ENCODE measurements at regions not wholly inside any gene's neighbourhood (a gene's known extent, or its start where the extent isn't known, plus 50 kb on each side); places are given as distances from the start of the nearest gene placed in this dataset.

DNA sequence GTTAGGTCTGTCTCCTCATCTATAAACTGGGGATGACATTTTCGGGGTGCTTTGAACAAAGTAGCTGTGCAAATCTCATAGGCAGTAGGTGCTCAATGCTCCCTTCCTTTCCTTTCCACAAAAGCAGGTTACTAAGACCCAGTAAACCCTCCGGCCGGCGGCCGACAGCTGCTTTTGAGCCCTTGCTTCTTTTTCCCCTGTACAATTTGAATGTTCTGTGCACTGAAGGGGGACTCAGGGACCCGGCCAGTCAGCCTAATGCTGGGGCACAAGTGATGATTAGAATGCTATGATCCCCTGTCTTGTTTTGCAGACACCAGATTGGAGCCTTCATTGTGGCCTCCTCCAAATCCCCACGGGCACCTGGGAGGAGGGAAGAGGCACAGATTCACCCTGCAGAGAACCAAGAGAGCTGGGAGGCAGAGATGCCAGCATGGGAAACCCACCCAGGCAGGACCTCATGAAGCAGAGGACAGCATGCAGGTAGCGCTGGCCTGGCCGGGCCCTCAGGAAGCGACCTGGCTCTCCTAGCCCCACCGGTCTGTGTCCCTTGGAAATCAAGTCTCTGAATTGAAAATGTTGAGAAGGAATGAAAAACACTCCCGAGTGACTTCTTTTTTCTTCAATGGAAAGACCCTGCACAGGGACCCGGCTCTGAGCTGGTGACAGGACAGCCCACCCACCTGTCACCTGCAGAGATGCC lies 128.6 kb upstream of the HDAC4 start:
- no peak for DNase-seq (ENCODE audit: low spot score)

DNA sequence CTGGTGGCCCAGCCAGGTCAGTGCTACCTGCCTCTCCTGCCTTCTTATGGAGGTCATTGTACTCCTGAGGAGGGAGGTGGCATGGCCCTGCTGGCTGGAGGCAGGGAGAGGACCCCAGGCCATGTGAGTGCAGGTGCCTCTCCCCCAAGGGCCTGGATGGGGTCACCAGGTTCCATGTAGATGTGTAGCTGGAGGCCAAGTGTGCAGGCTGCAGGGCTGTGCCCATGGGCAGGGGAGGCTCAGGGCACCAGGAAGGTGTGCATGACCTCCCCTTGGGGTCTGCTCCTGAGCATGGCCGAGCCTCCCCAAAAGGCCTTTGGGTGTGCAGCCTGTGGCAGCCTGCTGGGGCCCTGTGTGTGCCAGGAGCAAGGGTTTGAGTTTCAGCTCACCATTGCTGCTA lies 128.1 kb upstream of the HDAC4 start:
- no peak for DNase-seq (ENCODE audit: low spot score)

DNA sequence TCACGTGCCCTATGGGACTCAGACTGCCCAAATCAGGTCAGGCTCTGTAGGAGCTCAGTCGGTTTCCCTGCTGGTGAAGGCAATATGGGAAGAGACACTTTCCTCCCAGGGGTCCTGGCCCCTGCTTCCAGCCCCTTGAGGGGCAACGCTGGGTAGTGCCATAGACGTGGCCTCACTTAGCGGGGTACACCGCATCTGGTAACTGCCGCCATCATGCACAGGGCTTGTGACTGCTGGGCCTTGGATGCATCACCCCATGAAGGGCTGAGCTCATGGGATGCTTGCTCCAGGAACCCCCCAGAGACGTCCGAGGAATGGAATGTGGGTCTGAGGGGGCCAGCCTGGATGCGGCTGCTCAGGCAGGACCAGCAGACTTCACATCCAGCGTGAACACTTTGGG lies 127.3 kb upstream of the HDAC4 start:
- no peak for DNase-seq (ENCODE audit: low spot score)

DNA sequence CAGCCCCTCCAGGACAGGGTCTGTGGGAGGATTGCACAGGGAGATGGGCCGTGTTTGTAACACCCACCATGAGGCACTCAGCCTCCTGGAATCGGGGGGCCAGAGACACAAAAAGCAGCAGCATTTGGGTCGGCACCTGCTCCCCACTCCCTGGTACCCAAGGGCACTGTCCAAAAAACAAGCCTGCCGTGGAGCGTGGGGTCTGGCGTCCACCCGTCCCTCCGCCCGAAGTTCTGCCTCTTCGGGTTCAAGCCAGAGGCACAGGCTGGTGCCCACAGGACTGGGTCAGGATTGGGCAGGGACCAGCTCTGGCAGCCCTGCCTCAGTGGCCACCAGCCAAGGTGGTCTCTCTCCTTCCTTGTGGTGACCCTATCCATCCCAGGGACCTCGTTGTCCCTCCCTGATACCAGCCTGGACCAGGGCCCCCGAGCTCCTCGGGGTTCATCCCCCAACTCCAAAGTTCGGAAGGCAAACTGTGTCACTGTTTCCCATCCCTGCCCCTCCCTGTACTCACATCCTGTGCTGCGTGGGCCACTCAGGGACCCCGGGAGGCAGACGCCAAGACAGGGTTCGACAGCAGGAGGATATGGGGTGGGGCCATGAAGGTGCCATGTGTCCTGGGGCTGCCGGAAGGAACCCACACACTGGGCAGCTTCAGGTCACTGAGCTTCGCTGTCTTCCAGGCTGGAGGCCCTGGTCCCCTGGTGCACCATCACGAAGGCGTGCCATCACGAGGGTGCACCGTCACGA lies 126.0 kb upstream of the HDAC4 start:
- DNase-seq (ENCODE audit: low spot score), result no peak

DNA sequence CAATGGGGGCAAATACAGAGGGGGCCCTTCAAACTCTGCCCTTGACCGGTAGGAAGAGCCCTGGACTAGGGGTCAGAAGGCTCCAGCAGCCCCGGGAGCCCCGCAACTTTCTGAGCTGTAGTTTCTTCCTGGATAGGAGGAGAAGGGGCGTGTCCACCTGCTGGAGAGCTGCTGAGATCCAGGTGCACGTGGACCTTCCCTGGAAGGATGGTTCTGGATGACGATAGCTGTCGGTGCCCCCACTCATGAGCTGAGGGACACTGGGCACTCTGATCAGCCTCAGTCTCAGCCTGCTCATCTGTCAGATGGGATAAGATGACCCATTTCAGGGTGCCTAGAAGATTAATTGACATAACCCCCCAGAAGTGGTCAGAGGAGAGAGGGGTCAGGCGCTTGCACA lies 125.2 kb upstream of the HDAC4 start:
- no peak for DNase-seq (ENCODE audit: low spot score)

DNA sequence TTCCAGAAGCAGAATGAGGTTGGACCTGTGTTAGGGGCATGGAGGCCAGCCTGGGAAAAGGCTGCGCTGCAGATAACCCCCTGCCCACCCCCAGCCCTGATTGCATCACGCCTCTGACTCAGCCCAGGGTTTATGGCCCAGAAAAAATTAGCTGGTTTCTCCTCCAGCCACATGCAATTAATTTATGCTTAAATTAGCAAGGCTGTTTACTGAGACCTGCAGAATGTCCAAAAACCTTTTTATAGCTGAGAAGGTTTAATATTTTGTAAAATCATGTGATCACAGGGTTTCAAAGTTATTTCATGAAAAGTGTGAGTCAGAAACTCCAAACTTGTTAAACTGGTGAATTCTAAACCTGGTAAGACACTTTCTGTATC lies 123.1 kb upstream of the HDAC4 start:
- DNase-seq (ENCODE audit: low spot score), result no peak

DNA sequence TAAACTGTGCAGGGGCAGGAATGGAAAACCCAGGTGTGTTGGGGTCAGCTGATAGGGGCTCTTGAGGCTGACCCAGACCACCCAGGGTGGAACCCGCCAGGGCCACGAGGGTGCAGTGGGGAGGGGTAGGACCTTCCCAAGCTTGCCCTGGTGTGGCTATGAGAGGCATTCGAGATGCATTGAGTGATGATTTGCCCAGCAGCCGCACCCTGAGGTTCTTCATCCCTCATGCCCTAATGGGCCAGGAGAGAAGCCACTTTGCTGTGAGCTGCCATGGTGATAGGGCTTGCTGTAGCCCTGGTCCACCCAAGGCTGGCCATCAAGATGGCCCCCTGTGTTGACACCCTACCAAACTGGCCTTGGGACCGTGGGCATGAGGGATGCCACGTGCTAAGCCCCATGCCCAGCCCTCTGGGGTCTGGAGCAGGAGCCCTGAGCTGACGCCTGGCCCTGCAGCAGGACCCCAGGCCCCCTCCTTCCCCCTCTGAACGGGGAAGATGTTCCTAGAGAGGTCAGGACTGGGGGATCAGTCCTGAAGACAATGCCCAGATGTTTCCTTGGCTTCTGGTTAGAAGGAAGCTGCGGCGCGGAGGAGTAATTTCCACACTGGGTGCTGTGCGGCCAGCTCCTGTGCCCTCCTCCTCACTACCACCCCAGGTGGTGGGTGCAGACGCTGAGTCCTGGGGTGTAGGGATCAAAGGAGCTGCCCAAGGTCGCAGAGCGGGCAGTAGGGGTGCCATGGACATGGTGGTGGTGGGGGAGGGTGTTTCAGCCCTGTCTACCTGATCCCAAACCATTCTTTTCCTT lies 122.5 kb upstream of the HDAC4 start:
- no peak for DNase-seq (ENCODE audit: low spot score)

DNA sequence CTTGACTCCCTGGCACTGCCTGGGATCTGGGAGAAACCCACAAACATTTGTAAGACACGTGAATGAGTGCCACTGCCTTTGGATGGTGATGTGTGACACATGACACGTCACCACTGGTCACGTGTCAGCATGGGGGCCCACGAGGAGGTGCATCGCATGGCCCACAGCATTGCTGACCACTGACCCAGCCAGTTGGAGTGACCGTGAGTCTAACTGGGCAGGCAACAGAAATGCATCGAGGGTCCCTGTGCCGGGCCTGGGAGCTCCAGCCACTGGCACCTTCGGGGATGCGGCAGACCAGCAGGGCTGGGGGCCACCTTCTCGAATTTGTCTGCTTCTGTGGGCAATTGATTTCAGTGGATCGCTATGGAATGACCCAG lies 121.9 kb upstream of the HDAC4 start:
- DNase-seq (ENCODE audit: low spot score), result no peak

DNA sequence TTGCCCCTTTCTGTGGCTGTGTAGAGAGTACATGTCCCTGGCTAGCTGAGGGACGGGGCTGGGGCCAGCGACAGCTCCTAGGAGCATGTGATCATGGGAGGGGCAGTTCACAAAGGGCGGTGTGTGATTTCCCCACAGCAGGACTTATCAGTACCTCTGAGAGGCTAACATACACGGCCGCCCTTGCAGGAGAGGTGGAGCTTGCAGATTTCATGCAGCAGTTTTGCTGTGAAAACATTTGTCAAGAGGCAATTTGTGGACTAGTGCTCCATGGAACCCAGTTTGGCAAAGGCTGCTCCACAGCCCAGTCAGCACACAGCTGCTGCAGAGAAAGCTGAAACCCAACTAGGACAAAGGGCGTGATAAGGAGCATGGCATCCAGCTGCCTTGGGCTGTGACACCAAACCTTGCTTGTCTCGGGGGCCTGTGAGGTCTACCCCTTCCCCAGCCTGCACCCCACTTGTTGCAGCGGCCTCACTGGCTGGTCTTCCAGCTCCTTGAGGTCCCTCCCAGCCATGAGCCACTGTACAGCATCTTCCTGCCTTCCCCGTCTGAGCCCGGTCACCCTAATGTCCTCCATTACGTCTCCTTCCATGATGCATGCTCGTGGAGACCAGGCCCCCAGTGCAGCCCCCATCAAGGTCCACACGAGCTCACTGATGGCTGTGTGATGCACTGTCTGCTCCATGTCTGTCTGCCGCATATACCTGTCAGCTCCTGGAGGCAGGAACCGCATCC lies 121.4 kb upstream of the HDAC4 start:
- DNase-seq (ENCODE audit: low spot score), result no peak

DNA sequence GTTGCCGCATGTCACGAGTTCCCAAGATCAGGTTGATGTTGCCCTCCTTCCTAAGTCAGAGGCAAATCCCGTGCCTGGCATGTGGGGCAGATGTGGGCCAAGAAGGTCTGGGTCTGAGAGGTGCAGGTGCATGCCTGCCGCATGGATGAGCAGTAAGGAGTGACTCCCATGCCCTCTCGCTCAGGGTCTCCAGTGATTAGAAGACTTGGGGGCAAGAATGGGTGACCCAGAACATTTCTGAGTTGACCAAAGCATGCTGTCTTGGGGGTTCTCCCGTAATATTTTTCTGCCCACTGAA lies 120.6 kb upstream of the HDAC4 start:
- no peak for DNase-seq (ENCODE audit: low spot score)

DNA sequence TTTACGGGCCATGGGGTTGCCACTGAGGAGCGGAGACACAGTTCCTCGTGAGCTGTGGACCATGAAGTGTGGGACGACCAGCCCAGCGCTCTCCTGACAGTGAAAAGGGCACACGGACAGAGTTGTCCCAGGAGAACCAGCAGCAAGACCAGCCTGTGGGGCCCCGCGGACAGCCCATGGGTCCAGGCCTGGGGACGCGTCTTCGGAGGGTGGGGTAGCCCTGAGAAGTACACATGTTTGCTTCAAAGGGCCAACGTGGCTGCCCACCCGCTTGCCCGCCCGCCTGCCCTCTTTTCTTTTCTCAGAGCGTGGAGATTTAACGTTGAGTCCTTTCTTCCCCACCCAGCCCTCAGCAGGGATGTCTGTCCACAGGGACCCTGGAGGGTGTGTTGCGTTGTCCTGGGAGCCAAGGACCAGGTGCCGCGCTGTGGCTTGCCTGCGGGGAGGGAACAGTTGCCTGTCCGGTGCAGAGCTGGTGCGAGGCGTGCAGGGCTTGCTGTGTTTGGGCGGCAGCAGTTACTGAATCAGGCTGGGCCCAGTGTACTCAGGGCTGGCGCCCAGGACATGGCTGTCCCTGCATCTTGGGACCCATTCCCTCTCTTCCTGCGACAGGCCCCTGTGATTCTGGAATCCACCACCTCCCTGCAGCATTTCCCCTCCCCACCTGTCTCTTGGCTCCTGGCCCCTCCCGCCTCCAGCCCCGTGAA lies 120.1 kb upstream of the HDAC4 start:
- no peak for DNase-seq (ENCODE audit: low spot score)

DNA sequence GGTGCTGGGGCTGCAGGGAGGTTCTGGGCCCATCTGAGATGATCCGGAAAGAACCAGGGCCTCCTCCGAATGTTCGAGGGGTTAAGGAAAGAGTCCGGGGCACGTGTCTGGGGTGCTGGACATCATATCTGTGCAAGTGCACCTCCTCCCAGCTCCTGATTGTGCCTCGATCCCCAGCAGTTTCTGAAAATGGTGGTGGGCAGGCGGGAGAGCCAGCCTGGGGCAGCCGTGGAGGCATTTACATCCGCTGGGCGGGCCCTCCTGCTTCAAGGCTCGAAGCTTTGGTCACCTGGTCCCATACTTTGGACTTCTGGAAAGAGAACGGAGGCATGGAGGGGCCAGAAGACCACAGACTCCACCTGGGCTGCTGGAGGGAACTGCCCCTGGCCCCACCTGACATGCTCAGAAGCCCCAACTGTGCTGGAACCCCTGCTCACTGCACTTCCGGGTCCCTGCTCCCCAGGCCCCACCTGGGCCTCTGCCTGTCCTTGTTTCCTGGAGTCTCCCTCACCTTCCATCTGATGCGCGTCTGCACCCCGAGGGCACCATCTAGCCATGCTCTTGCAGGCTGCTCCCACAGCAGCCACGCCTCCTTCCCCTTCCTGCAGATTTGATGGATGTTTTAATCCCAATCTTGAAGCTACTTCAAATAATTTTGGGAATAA lies 119.2 kb upstream of the HDAC4 start:
- DNase-seq (ENCODE audit: low spot score), result no peak

DNA sequence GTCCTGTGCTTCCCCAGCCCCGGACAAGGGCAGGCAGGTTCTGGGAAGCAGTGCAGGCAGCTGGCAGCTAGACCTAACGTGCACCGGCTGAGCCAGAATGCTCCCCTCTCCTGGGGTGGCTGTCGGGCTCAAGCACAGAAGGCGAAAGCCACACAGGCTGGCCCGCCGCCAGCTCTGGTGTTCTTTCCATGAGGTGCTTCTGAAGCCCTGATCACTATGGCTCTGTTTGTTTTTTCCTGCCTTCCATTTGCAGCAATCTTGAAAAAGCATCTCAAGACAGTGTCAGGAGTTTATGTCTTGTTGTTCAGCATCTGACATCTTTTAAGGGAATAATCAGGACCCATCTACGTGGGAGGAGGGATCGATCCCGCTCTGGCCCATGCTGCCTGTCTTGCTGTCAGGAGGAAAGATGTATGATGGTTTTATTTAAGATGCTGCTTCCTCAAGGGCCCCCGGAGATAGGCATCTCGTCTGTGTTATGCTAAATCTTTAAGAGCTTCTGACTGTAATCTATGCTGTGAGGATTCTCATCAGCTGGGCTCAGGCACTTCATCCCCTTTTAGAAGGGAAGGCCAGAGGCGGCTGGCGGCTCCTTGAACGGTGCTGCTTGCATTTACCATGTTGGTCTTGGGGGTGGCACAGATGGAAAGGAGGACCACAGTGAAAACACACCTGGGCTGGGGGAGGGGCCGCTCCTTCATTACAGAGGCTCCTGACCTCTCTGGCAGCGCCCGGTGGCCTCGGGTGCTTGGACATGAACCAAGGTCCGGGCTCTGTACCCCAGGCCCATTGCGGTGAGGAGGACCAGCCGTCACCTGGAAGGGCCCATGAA lies 118.5 kb upstream of the HDAC4 start:
- no peak for DNase-seq (ENCODE audit: low spot score)

DNA sequence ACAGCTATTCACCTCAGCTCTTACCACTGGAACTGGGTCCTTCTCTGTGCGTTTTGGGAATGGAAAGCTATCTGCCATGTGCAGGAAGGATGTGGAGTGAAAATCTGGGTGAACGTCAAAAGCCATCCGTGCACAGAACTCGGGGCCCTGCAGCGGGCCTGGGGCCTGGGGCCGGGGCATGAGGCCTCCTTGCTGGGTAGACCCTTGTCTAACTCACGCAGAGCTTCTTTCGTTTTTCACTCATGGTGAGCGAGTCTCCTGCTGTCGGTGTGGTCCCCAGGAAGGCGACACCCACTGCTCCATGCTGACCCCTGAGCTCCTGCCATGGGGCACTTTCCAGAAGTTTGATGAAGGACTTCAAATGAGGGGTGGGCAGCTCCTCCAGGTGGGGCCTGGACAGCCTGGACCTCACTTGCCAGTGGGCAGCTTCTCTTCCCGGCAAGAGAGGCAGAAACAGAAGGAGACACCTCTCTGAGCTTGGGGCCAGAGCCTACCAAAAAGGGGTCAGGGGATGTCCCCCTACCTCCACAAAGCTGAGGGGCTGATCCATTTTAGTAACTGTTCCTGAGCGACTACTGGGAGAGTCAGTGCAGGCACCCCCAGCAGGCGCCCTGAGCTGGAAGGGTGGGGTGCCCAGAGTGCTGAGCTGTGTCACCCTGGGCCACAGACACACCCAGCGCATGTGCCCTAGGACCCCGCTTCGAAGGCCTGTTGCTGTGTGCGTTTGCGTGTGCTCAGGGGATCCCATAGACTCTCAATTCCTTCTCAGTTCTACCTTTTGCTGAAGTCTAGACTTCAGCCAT lies 117.7 kb upstream of the HDAC4 start:
- no peak for DNase-seq (ENCODE audit: low spot score)

DNA sequence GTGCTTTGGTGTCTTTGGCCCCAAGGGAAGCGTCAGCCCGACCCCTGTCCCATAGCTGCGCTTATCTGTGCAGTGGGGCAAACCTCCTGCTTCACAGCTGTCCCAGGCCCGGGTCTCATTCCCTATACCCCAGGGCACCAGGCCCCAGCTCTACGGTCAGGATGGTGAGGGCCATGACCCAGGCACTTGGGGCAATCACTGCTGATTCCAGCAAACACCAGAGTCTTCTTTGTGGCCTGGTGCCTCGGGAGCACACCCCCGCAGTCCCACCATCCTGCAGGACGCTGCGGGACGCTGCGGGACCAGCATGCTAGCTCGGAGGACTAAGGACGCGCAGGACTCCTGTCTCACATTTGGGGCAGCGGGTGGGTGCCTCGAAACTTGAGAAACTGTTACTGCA lies 116.9 kb upstream of the HDAC4 start:
- DNase-seq (ENCODE audit: low spot score), result no peak

DNA sequence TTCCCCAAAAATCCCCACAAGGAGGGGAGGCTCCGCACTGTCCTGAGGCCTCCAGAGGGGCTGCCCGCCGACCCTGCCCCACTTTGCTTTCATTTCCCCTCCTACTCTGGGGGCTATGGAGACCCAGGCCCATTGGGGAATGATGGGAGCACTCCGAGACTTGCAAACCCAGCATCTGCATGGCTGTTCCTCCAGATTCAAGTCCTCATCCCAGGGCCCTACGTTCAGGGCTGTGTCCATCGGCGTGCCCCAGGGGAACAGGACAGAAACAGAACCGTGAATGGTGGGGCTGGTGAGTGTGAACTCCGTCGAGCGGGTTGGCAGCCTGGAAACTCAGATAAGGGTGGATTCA lies 116.1 kb upstream of the HDAC4 start:
- no peak for DNase-seq (ENCODE audit: low spot score)

DNA sequence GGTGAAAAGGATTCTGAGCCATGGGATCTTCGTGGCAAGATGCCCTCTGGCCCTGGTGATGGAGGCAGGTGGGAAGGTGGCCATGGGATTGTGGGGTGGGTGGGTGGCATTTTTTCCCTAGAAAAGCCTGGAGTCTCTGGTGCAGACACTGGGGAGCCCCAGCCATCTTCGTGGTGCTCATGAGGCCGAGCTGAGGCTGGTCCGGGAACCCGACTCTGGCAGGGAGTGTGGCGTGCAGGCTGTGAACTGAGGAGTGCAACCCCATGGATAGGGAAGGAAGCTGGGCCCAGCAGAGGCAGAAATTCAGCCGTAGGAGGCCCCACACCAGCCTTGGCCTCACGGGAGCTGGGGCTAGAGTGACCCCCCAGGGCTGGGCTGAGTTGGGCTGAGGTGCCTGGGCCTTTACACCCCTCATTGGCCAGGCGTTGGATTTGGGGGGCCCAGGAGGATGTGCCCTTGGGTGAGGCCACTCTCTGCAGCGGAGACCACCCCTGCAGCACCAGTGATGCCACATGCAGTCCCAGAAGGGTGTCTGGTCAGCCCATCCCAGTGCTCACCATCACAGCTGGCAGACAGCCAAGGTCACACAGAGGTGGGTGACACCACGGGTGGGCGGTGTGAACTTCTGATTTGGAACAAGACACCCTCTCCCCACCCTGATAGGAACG lies 115.6 kb upstream of the HDAC4 start:
- no peak for DNase-seq (ENCODE audit: low spot score)

DNA sequence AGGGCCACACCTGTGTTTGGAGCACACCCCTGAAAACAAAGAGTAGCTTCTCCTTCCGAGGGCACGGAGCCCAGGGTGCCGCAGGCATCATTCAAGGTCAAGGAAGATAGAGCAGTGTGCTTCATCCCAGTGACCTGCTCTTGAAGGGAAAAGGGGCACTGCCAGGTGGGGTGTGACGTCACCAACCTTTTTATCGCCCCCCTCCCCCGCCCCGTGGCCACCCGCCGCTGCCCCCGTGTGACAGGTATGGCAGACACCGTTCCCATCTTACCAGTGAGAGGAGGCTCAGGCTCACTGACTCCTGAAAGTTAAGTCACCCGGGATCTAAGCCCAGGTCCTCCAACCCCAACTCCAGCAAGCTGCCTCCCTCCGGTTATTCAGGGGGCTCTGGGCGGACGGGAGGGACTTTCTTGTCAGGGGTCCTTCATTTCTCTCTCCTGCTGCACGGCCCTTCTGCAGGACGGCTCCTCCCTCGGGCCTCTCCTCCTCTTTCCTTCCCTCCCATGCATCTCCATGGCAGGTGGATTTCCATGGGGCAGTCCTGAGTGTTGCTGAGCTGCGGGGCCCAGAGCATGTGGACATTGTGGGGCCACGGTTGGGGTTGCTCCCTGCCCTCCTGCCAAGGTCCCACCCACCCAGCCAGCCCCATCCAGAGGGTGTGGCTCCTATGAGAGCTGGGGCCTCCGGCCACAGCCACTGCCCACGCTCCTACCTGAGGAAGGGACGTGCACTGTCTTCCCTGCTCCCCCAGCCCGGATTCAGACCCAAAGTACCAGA lies 114.1 kb upstream of the HDAC4 start:
- no peak for DNase-seq (ENCODE audit: low spot score)

DNA sequence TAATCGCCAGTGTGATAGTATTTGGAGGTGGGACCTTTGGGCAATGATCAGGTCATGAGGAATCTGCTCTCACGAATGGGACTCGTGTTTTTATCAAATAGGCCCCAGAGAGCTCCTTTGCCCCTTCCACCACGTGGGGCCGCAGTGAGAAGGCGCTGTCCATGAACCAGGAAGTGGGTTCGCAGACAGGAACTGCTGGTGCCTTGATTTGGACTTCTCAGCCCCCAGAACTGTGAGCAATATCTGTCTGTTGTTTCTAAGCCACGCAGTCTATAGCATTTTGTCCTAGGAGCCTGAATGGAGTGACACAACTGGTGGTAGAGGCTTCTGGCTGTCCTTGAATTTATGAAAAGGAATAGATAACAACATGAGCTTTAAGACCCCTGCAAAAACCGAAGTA lies 111.2 kb upstream of the HDAC4 start:
- DNase-seq (ENCODE audit: low spot score), result no peak

Data from HuH-7.5 (cell line).